ENCODE measurements at regions not wholly inside any gene's neighbourhood (a gene's known extent, or its start where the extent isn't known, plus 50 kb on each side); places are given as distances from the start of the nearest gene placed in this dataset.
A peak's percentile ranks its signal among the peaks of the same experiment; 100 is the strongest.

GRCh38 chr13:94968757-94969086, 256.4 kb upstream of the SOX21 start:
- DNase-seq (ENCODE audit: low spot score) = no peak

GRCh38 chr13:94968040-94968756, 255.9 kb upstream of the SOX21 start:
- peak; percentile 37 for DNase-seq (ENCODE audit: low spot score)

GRCh38 chr13:94967183-94968039, 255.1 kb upstream of the SOX21 start:
- DNase-seq (ENCODE audit: low spot score) = peak; percentile 56

- DNase-seq (ENCODE audit: low spot score) = no peak
Observed at GRCh38 chr13:94966422-94966955, 254.1 kb upstream of the SOX21 start.

- DNase-seq (ENCODE audit: low spot score) = no peak
Observed at GRCh38 chr13:94959626-94960025, 247.3 kb upstream of the SOX21 start.

GRCh38 chr13:94956417-94957110, 244.2 kb upstream of the SOX21 start:
- no peak for DNase-seq (ENCODE audit: low spot score)

GRCh38 chr13:94952787-94953186, 240.4 kb upstream of the SOX21 start:
- DNase-seq (ENCODE audit: low spot score) = no peak

- DNase-seq (ENCODE audit: low spot score) = peak; percentile 16
Observed at GRCh38 chr13:94950303-94950702, 238.0 kb upstream of the SOX21 start.

- DNase-seq (ENCODE audit: low spot score) = no peak
Observed at GRCh38 chr13:94947965-94948371, 235.6 kb upstream of the SOX21 start.

GRCh38 chr13:94947392-94947791, 235.0 kb upstream of the SOX21 start:
- DNase-seq (ENCODE audit: low spot score) = no peak

- DNase-seq (ENCODE audit: low spot score) = no peak
Observed at GRCh38 chr13:94946039-94946438, 233.7 kb upstream of the SOX21 start.

- no peak for DNase-seq (ENCODE audit: low spot score)
Observed at GRCh38 chr13:94938124-94938523, 225.8 kb upstream of the SOX21 start.

GRCh38 chr13:94936633-94937032, 224.3 kb upstream of the SOX21 start:
- DNase-seq (ENCODE audit: low spot score) = no peak

GRCh38 chr13:94933936-94934335, 221.6 kb upstream of the SOX21 start:
- DNase-seq (ENCODE audit: low spot score) = no peak

- DNase-seq (ENCODE audit: low spot score) = no peak
Observed at GRCh38 chr13:94933230-94933751, 220.9 kb upstream of the SOX21 start.

GRCh38 chr13:94928127-94928775, 215.9 kb upstream of the SOX21 start:
- no peak for DNase-seq (ENCODE audit: low spot score)

GRCh38 chr13:94925263-94925662, 212.9 kb upstream of the SOX21 start:
- no peak for DNase-seq (ENCODE audit: low spot score)

- DNase-seq (ENCODE audit: low spot score) = no peak
Observed at GRCh38 chr13:94921181-94921580, 208.8 kb upstream of the SOX21 start.

- no peak for DNase-seq (ENCODE audit: low spot score)
Observed at GRCh38 chr13:94920578-94920977, 208.2 kb upstream of the SOX21 start.

- peak; percentile 12 for DNase-seq (ENCODE audit: low spot score)
Observed at GRCh38 chr13:94917824-94918223, 205.5 kb upstream of the SOX21 start.

GRCh38 chr13:94914895-94915294, 202.6 kb upstream of the SOX21 start:
- no peak for DNase-seq (ENCODE audit: low spot score)

GRCh38 chr13:94906605-94907004, 194.3 kb upstream of the SOX21 start:
- no peak for DNase-seq (ENCODE audit: low spot score)

All from AG20443 (cell line).